ENCODE measurements at regions not wholly inside any gene's neighbourhood (a gene's known extent, or its start where the extent isn't known, plus 50 kb on each side); places are given as distances from the start of the nearest gene placed in this dataset.
"Not testable (repeated sequence)": the region's sequence is repeated elsewhere in the genome, so short reads cannot be mapped to it uniquely, and the experiment has no call there.

DNA sequence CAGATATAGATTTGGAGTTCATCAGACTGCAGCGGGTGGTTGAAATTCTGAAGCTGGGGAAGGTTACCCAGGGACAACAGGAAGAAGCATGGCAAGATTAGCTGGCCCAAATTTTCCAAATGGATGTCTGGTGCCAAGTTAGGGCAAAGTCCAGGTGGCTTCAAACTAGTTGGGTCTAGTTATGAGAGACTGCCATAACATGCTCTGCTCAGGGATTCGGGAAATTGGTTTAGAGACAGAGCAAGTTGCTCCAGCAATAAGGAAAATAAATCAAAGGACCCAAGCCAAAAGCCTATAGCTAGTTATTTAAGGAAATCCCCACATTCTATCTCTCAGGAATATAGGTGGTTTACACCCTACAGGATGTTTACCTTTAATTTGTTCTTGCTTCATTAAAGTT is 125.7 kb upstream of the BTG1 start:
- DNase-seq (ENCODE audit: low spot score) = no peak

DNA sequence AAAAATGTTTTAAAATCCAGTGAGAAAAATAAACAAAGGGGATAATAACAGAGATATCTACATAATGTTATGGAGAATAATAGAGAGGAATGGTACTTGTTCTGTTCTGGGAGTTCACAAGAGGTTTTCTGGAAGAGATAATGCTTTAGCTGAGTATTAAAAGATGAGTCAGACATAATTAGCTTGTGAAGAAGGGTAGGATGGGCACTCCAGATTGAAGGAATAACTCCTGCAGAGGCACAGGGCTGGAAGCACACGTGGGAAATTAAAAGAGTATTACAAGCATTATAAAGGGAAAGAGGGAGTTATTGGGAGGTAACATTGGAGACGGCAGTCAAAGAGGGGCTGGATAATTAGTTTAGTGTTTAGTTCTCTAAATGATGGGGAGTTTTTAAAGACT is 124.9 kb upstream of the BTG1 start:
- DNase-seq (ENCODE audit: low spot score) = no peak

DNA sequence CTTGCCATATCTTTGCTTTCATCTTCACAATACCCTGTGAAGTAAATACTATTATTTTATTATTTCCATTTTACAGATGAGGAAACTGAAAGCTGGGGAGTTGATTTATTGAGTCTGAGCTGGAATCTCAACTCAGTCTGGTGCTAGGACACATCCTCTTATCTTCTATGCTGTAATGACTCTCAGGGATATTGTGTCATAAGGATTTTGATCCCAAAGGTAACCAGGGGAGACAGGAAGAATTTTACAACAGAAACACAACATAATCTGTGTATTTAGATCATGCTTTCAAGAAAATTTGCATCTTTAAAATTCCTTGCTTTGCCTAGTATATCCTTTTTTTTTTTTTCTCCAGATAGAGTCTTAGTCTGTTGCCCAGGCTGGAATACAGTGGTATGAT is 123.3 kb upstream of the BTG1 start:
- no peak for DNase-seq (ENCODE audit: low spot score)

DNA sequence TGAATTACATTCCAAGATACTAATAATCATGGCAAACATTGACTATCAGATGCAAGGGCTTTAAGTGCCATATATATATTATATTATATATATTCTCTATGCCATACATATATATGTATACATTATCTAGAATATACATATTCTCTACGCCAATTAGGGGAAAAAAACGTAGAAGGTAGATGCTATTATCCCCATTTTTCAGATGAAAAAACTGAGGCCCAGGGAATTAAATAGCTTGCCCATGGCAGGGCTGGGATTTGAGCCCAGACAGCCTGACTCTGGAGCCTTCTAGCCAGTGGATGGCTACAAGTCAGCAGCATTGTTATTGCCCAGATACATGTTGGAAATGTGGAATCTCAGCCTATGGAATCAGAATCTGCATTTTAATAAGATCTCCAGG is 116.0 kb upstream of the BTG1 start:
- no peak for DNase-seq (ENCODE audit: low spot score)

DNA sequence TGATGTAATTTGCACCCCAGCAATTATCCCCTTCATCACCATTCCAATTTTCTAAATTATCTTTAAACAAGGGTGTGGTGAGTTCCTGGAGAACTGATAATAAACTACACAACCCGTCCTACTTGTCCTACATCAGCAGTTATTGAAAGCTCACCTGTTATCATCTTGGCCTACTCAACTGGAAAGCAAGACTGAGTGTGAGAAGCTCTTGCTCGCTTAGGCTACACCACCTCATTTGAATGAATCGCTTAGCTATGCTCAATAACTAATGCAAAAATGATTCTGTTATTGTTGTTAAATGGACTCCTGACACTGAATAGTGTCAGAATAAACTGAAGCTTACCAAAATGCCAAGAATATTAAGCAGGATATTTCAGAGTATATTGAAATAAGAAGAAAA is 115.4 kb upstream of the BTG1 start:
- DNase-seq (ENCODE audit: low spot score) = no peak

DNA sequence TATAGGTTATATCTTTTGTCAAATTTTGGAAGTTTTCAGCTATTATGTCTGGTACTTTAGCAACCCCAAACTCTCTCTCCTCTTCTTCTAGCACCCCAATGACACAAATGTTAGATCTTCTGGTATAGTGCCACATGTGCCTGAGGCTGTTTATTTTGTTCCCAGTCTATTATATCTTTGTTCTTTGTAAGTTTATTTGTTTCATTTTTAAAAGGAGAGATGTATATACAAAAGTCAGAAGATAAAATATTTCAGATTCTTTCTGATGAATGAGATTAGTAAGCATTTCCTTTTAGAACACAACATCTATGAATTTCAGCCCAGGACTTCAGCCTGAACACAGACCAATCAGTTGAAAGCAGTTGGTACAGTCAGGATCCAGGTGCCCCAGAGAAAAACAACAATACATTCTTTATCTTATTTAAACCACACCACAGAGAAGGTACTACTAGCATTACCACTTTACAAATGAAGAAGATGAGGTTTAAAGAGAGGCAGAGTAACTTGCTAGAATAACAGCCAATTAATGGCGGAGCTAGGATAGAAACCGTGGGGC is 114.1 kb upstream of the BTG1 start:
- DNase-seq (ENCODE audit: low spot score) = no peak

DNA sequence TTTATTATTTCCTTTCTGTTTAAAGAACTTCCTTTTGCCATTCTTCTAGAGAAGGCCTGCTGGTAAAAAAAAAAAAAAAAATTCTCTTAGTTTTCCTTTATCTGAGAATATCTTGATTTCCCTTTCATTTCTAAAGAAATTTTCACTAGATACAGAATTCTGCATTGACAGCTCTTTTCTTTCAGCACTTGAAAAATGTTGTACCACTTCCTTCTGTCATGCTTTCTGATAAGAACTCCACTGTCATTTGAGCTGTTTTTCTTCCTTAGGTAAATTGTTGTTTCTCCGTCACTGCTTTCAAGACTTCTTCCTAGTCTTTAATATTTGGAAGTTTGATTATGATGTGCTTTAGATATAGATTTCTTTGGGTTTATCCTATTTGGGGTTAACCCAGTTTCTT is 113.6 kb upstream of the BTG1 start:
- no peak for DNase-seq (ENCODE audit: low spot score)

DNA sequence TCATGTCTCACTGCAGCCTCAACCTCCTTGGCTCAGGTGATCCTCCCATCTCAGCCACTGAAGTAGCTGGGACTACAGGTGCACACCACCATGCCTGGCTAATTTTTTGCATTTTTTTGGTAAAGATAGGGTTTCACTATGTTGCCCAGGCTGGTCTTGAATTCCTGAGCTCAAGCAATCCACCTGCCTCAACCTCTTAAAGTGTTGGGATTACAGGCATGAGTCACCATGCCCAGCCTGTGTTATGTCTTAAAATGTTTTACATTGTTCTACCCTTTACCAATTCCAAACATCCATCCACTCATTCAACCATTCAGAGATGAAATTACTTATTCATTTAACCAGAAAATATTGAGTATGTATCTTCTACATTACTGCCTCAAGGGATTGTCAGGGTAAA is 111.6 kb upstream of the BTG1 start:
- no peak for DNase-seq (ENCODE audit: low spot score)

DNA sequence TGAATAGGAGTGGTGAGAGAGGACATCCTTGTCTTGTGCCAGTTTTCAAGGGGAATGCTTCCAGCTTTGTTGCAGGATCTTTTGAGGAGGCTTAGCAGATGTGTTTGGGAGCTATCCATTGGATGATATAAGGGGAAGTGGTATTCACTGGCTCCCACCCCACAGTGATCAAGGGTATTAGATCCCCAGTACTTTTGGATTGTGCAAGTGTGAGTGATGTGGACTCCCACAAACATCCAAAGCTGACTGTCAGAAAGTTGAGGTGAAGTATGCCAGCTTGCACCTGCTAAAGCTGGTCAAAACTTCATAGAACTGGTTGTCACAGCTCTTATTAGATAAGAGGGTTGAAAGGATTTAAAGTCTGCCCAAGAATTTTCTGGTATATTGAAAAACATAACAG is 110.1 kb upstream of the BTG1 start:
- no peak for DNase-seq (ENCODE audit: low spot score)

DNA sequence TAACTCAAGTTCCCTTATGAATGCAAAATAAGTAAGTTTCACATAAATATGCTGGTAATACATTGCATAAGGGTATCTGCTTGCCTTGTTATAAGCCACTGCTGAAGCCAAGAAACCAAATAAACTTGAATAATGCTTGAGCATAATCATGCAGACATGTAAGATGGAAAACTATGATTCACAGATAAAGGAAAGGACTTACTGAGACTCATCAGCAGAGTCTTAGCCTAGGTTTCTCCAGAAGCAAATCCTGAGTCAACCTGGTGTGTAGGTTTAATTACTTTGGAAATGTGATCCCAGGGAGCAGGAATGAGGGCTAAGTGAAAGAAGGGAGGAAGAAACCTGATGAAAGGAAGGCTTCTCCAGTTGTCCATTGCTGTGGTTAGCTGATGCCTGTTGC is 107.7 kb upstream of the BTG1 start:
- DNase-seq (ENCODE audit: low spot score) = no peak

DNA sequence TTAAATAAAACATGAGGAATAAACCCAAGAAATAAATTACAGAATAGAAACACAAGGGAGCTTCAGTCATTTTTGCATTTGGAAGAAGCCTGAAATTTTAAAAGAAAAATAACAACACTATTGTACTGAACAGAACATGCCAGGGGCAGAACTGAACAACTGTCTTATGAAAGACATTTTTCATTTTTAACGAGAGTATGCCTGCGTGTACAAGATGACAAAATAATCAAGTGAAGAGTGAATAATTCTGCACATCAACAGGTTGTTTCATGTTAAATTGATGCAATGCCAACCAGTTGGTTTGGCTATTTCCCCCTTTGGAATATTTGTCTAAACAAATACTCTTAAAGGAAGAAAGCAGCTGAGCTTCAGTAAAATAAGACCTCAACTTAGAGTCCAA is 103.3 kb upstream of the BTG1 start:
- no peak for DNase-seq (ENCODE audit: low spot score)

DNA sequence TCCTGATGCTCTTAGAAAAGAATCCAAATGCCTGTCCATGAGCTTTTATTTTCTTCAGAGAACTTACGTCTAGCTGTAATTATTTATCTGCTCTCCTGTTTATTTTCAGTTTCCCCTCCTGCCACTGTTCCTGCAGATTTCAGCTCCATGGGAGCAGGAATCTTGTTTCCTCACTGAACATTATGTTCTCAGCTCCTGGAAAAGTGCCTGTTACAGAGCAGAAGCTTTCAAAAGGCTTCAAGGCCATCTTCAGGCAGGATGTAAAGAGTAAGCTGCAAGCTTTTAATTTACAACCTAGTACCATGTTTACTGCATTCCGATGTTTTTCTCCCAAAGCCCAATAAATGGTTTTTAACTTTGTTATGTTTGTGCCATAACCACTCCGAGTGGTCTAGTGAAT is 98.4 kb upstream of the BTG1 start:
- DNase-seq (ENCODE audit: low spot score) = no peak

DNA sequence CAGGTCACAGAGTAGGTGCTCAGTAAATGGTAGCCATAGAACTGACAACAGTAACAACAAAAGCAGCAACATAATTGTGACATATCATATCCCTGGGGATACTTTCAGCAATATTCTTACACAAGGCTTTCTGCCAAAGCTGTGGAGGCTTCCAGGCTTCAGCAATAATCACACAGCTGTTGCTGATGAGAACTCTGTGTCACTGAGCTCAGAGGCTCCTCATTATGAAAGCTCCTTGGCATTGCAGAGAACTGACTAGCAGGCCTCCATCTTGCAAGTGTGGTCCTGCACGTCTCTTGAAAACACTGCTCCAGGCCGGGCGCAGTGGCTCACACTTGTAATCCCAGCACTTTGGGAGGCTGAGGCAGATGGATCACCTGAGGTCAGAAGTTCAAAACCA is 97.3 kb upstream of the BTG1 start:
- no peak for DNase-seq (ENCODE audit: low spot score)

DNA sequence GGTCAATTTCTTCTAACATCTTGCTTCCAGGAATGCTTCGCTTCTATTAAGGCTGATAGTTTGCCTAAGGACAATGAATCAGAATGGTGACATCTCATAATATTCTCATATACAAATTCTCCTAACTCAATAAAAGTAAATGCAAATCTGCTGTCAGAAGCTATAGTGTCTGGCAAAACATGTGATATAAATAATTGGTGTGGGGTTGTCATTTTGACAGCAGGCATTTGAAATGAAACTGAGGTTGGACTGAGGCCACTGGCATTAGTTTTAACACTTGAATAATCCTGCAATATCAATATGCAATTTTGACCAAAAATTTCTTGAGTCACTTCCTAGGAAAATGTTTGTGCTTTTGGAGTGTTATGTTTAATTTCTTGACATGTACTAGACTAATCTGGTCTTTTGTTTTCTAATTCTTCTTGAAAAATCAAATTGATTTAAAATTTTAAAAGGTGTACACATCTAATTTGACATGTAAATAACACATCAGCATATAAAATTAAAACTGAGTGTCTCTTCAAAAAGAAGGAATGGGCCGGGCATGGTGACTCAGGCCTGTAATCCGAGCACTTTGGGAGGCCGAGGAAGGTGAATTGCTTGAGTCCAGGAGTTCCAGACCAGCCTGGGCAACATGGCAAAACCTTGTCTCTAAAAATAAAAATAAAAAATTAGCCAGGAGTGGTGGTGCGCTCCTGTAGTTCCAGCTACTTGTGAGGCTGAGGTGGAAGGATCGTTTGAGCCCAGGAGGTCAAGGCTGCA is 92.3 kb upstream of the BTG1 start:
- DNase-seq (ENCODE audit: low spot score) = no peak

DNA sequence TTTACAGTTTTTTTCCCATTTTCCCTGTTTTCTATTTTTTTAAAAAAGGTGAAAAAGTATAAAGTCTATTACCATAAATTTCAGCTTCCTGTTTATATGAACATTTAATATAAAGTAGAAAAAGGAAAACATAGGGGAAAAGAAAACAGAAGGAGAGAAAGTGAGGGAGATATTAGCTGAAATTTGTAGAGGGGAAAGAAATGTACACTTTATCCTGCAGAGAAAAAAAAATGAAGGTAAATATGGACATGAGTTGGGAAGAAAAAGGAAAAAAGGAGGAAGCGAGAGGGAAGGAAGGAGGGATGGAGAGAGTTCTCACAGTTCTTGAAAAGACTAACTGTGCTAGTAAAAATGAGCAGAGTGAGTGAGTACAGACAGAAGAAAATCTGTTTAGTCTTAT is 91.6 kb upstream of the BTG1 start:
- no peak for DNase-seq (ENCODE audit: low spot score)

DNA sequence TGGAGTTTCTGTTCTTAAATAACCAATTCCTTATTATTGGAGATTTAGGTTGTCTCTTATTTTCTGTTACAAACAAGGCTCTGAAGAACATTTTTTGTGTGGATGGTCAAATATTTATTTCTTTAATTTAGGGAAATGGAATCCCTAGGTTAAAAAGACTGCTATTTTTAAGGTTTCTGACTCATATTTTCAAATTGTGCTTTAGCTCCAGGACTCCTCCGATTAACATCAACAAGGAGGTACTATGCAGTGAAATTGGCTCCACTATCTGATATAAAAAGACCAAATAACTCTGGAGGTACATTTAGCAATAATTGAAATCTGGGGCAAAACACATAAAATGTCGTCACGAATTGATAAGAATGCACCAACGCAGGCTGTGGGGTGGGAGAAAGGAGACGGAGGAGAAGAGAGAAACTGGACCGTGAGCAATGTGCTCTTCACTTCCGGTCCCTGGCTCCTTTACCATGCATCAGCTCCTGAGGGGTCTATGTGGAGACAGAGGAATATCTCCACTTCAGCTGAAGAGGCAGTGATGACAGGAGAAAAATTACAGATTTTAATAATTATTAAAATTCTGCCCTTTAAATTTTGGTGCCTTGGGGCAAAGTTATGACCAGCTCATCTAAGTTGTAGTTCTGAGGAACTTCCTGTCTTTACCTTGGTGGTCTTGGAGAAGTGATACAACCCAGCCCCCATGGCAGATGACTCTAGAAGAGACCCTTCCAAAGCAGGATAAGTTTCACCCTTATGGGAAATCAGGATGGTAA is 90.2 kb upstream of the BTG1 start:
- no peak for DNase-seq (ENCODE audit: low spot score)

DNA sequence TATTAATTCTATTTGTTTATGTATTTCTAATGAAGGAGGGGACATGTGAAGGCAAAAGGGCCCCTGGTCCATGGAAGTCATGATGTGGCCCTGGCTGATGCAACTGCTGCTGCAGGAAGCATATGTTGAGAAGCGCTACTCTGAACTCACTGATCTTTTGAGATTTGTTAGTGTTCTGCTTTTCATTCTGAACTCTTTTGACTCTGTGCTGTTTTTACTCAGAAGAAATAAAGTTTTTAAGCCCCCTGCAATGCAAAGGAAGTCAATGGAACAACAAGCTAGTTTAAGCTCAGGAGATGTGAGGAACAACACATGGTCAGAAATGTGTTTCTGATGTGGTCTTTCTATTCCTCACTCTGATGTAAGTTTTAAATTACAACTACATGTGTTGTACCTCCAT is 88.9 kb upstream of the BTG1 start:
- no peak for DNase-seq (ENCODE audit: low spot score)

DNA sequence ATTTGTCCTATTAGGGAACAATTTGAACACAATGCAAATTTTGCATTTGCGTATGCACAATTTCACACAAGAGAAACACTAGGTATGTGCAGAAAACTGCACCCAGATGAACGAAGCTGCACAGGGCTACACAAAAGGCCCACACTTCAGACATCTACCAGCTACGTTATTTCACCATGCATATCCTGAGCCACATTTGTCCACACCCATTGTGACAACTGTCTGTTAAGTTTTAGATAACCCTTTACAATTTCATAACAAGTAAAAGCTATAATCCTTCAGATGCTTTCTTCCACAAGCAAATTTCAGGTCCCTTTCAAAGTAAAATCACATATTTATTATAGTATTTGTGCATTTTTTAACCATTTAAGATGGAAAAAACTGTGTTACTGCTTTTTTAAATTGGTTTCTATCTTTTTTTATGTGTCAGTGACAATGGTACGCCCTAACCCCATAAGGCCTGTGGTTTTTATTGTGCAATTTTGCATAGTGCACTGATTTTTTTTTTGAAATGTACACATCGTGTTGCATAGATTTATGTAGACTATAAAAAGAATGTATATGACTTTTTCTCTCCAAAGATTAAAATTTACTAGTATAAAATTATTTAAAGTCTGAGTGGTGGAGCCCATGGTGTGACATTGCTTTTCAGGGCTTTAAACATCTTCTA is 87.8 kb upstream of the BTG1 start:
- no peak for DNase-seq (ENCODE audit: low spot score)

DNA sequence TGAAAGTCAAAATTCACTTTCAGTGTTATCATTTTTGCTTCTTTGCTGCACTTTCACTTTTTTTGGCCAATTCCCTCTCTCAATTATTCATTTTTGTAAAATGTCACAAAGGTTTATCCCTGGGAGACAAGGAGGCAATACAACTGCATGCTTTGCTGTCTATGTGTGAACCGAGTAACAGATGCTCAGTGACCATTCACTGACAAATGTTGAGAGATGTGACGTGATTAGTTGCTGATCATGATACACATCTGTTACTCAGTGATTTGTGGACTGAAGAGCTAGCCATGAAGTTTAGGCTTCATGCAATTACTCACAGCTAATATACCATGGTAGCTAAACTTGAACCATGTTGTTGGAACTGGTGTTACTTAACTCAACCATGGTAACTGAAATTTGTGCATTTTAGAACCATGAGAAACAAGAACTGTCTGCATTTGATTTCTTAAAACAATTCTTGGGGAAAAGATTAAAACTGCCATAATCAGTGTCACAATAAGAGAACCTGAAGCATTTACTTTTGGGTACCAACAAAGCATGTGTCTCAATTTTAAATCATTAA is 86.8 kb upstream of the BTG1 start:
- DNase-seq (ENCODE audit: low spot score) = not testable (repeated sequence)

DNA sequence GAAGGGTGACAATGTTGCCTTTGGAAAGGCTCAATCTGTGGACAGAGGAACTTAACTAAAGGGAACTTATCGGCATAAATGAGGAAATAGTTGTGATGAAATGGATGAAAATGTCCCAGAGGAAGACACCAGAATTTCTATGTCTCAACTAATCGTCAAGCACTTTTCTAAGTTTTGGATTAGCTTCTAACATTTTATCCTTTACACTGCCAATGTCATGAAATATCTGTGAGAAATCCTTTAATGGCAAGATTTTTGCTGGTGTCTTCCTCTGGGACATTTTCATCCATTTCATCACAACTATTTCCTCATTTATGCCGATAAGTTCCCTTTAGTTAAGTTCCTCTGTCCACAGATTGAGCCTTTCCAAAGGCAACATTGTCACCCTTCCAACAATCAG is 86.3 kb upstream of the BTG1 start:
- not testable (repeated sequence) for DNase-seq (ENCODE audit: low spot score)

DNA sequence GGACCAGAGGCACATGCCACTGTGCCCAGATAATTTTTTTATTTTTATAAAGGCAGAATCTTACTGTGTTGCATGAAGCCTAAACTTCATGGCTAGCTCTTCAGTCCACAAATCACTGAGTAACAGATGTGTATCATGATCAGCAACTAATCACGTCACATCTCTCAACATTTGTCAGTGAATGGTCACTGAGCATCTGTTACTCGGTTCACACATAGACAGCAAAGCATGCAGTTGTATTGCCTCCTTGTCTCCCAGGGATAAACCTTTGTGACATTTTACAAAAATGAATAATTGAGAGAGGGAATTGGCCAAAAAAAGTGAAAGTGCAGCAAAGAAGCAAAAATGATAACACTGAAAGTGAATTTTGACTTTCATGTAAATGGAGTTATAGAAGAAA is 85.9 kb upstream of the BTG1 start:
- not testable (repeated sequence) for DNase-seq (ENCODE audit: low spot score)

DNA sequence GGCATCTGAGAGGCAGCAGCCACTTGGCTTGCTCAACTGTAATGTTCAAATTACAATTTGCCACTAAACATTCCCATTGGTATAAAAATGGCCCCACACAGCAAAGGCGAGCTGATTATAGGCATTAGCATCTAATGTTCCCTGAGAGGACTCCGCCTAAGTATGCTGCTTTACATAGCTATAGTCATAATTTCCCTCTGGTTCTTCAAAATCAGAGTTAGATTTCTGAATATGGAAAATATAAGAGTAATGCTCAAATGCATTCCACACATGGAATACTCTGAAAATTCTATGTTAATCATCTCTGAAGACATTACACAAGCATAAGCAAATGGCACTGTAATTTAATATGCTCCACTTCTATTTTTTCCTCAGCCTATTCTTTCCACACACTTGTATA is 83.7 kb upstream of the BTG1 start:
- no peak for DNase-seq (ENCODE audit: low spot score)

DNA sequence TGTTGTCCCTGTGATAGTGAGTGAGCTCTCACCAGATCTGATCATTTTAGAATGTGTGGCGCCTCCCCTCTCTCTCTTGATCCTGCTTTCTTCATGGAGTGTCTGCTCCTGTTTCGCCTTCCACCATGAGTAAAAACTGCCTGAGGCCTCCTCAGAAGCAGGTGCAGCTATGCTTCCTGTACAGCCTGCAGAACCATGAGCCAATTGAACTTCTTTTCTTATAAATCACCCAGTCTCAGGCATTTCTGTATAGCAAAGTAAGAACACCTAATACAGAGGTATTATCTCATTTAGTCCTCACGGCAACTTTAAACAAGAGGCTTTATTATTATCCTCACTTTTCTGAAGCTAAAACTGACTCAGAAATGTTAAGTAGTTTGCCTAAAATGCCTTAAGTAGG is 81.3 kb upstream of the BTG1 start:
- no peak for DNase-seq (ENCODE audit: low spot score)

Data from iPS-NIHi11 (cell line).